ENCODE measurements at regions not wholly inside any gene's neighbourhood (a gene's known extent, or its start where the extent isn't known, plus 50 kb on each side); places are given as distances from the start of the nearest gene placed in this dataset.
A peak's percentile ranks its signal among the peaks of the same experiment; 100 is the strongest.

DNA sequence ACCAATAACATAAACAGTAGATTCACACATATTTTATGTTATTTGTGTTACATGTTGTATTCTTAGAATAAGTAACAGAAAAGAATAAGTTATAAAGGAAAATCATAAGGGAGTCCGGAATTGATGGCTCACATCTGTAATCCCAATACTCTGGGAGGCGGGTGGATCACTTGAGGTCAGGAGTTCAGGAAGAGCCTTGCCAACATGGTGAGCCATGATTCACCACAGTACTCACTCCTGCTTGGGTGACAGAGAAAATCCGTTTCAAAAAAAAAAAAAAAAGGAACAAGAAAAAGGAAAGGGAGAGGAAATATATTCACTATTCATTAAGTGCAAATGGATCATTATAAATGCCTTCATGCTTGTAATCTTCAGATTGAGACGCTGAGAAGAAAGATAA, 533.3 kb upstream of the CDH9 start:
- no peaks in the 10 kb centered on the region for H3K27me3 ChIP-seq (ENCODE audit: control insufficient read depth, insufficient read depth, low read length)
- no peak overlapping the region for H3K9ac ChIP-seq (ENCODE audit: low read length in 3 of 3)
- TF ChIP-seq, protein P1, sequence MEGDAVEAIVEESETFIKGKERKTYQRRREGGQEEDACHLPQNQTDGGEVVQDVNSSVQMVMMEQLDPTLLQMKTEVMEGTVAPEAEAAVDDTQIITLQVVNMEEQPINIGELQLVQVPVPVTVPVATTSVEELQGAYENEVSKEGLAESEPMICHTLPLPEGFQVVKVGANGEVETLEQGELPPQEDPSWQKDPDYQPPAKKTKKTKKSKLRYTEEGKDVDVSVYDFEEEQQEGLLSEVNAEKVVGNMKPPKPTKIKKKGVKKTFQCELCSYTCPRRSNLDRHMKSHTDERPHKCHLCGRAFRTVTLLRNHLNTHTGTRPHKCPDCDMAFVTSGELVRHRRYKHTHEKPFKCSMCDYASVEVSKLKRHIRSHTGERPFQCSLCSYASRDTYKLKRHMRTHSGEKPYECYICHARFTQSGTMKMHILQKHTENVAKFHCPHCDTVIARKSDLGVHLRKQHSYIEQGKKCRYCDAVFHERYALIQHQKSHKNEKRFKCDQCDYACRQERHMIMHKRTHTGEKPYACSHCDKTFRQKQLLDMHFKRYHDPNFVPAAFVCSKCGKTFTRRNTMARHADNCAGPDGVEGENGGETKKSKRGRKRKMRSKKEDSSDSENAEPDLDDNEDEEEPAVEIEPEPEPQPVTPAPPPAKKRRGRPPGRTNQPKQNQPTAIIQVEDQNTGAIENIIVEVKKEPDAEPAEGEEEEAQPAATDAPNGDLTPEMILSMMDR (IDR thresholded peaks at IDR 0.05; ENCODE audit: borderline replicate concordance, extremely low read depth, insufficient read depth), result no peak
- H3K4me3 ChIP-seq (ENCODE audit: low read length in 3 of 3), result no peak overlapping the region
- H3K27ac ChIP-seq (ENCODE audit: low read depth in 2 of 2, low read length in 2 of 2), result no peak overlapping the region
- no peak for DNase-seq
- H3K36me3 ChIP-seq (ENCODE audit: control insufficient read depth in 2 of 3, insufficient read depth in 3 of 3, low read length in 3 of 3), result no peaks in the 10 kb centered on the region
- no peaks in the 10 kb centered on the region for H3K4me1 ChIP-seq (ENCODE audit: control insufficient read depth in 2 of 3, insufficient read depth in 2 of 3, low read depth in 1 of 3, low read length in 3 of 3)
- FAIRE-seq, result no peak
- no peaks in the 10 kb centered on the region for H3K9me3 ChIP-seq (ENCODE audit: control insufficient read depth in 2 of 3, insufficient read depth in 1 of 3, low read length in 3 of 3)
- intact Hi-C loops (cut with DNase I), result no loop called here

DNA sequence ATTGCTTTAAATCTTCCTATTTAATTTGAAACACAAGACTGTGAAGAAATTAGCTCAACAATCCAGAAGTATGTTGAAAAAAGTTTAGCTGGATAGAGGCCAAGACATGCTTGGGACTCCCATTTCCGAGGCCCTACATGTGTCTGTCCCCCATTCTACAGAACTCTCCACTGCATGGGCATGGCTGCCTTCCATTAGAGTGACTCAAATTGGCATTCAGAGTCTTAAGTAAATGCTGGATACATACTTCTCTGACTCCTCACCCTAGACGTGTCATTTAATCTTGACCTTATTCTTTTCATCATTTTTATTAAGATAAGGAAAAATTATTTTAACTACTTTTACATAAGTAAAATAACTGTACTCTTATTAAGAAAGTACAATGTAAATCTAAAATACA, 530.4 kb upstream of the CDH9 start:
- intact Hi-C loops (cut with DNase I), result no loop called here
- Histone ChIP-seq H3K4me1 (ENCODE audit: control insufficient read depth in 2 of 3, insufficient read depth in 2 of 3, low read depth in 1 of 3, low read length in 3 of 3) (no peaks in the 10 kb centered on the region), H3K4me3 (ENCODE audit: low read length in 3 of 3) (no peak overlapping the region), H3K9me3 (ENCODE audit: control insufficient read depth in 2 of 3, insufficient read depth in 1 of 3, low read length in 3 of 3) (no peaks in the 10 kb centered on the region), H3K36me3 (ENCODE audit: control insufficient read depth in 2 of 3, insufficient read depth in 3 of 3, low read length in 3 of 3) (no peaks in the 10 kb centered on the region), H3K27ac (ENCODE audit: low read depth in 2 of 2, low read length in 2 of 2) (no peak overlapping the region), H3K27me3 (ENCODE audit: control insufficient read depth, insufficient read depth, low read length) (no peaks in the 10 kb centered on the region), H3K9ac (ENCODE audit: low read length in 3 of 3) (no peak overlapping the region)
- DNase-seq (no peak), FAIRE-seq (peak; percentile 17)
- TF ChIP-seq, protein P1 (IDR thresholded peaks at IDR 0.05; ENCODE audit: borderline replicate concordance, extremely low read depth, insufficient read depth), result no peak

DNA sequence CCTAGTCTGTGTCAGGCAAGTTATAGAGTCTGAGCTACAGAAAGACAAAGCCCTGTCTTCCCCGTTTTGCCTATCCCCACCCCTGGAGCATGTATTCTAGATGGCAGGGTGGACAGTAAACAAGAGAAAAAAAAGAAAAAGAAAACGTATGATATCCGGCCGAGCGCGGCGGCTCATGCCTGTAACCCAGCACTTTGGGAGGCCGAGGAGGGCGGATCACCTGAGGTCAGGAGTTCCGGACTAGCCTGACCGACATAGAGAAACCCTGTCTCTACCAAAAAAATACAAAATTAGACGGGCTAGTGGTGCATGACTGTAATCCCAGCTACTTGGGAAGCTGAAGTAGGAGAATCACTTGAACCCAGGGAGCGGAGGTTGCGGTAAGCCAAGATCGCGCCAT, 523.0 kb upstream of the CDH9 start:
- Histone ChIP-seq H3K27ac (ENCODE audit: low read depth in 2 of 2, low read length in 2 of 2) (no peak overlapping the region), H3K4me1 (ENCODE audit: control insufficient read depth in 2 of 3, insufficient read depth in 2 of 3, low read depth in 1 of 3, low read length in 3 of 3) (no peaks in the 10 kb centered on the region), H3K27me3 (ENCODE audit: control insufficient read depth, insufficient read depth, low read length) (no peaks in the 10 kb centered on the region), H3K9me3 (ENCODE audit: control insufficient read depth in 2 of 3, insufficient read depth in 1 of 3, low read length in 3 of 3) (no peaks in the 10 kb centered on the region), H3K36me3 (ENCODE audit: control insufficient read depth in 2 of 3, insufficient read depth in 3 of 3, low read length in 3 of 3) (no peaks in the 10 kb centered on the region), H3K9ac (ENCODE audit: low read length in 3 of 3) (no peak overlapping the region), H3K4me3 (ENCODE audit: low read length in 3 of 3) (no peak overlapping the region)
- DNase-seq (no peak), FAIRE-seq (no peak)
- intact Hi-C loops (cut with DNase I), result no loop called here
- TF ChIP-seq, protein P1 (IDR thresholded peaks at IDR 0.05; ENCODE audit: borderline replicate concordance, extremely low read depth, insufficient read depth), result no peak

DNA sequence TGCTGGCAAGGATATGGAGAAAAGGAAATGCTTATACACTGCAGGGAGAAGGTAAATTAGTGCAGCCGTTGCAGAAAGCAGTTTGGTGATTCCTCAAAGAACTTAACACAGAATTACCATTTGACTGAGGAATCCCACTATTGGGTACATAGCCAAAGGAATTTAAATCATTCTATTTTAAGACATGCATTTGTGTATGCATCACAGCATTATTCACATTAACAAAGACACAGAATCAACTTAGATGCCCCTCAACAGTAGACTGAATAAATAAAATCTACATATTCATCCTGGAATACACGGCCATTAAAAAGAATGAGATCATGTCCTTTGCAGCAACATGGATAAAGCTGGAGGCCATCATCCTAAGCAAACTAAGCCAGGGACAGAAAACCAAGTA, 510.1 kb upstream of the CDH9 start:
- intact Hi-C loops (cut with DNase I), result no loop called here
- no peaks in the 10 kb centered on the region for H3K9me3 ChIP-seq (ENCODE audit: control insufficient read depth in 2 of 3, insufficient read depth in 1 of 3, low read length in 3 of 3)

More for the DNA sequence above, 510.1 kb upstream of the CDH9 start:
- DNase-seq (no peak), FAIRE-seq (no peak)
- Histone ChIP-seq H3K27me3 (ENCODE audit: control insufficient read depth, insufficient read depth, low read length) (no peaks in the 10 kb centered on the region), H3K36me3 (ENCODE audit: control insufficient read depth in 2 of 3, insufficient read depth in 3 of 3, low read length in 3 of 3) (no peaks in the 10 kb centered on the region), H3K4me3 (ENCODE audit: low read length in 3 of 3) (no peak overlapping the region), H3K9ac (ENCODE audit: low read length in 3 of 3) (no peak overlapping the region), H3K4me1 (ENCODE audit: control insufficient read depth in 2 of 3, insufficient read depth in 2 of 3, low read depth in 1 of 3, low read length in 3 of 3) (no peaks in the 10 kb centered on the region), H3K27ac (ENCODE audit: low read depth in 2 of 2, low read length in 2 of 2) (no peak overlapping the region)
- TF ChIP-seq, protein P1 (IDR thresholded peaks at IDR 0.05; ENCODE audit: borderline replicate concordance, extremely low read depth, insufficient read depth), result no peak
